GM21367 (cell line): ENCODE measurements at regions not wholly inside any gene's neighbourhood (a gene's known extent, or its start where the extent isn't known, plus 50 kb on each side); places are given as distances from the start of the nearest gene placed in this dataset.
"Not testable (repeated sequence)": the region's sequence is repeated elsewhere in the genome, so short reads cannot be mapped to it uniquely, and the experiment has no call there.

ENCODE experiments used
- ATAC-seq: cut with Tn5 transposase; IDR thresholded peaks from one replicate; pipeline ENCODE4 v1.9.1; 2021; ENCODE audit not compliant: unreplicated experiment

GRCh38 chr7:73918926-73919693, 58.2 kb downstream of the TMEM270 start:
- no peak for ATAC-seq

- no peak for ATAC-seq
Observed at GRCh38 chr7:73919694-73920375, 58.9 kb downstream of the TMEM270 start.

GRCh38 chr7:73920406-73921134, 59.6 kb downstream of the TMEM270 start:
- ATAC-seq, result no peak

- ATAC-seq, result no peak
Observed at GRCh38 chr7:73921623-73922528, 60.9 kb downstream of the TMEM270 start.

GRCh38 chr7:73928644-73929043, 67.7 kb downstream of the TMEM270 start:
- ATAC-seq, result not testable (repeated sequence)

- no peak for ATAC-seq
Observed at GRCh38 chr7:73931502-73931901, 70.5 kb downstream of the TMEM270 start.

- no peak for ATAC-seq
Observed at GRCh38 chr7:73932364-73932763, 71.4 kb downstream of the TMEM270 start.

- no peak for ATAC-seq
Observed at GRCh38 chr7:73933091-73933490, 72.1 kb downstream of the TMEM270 start.

GRCh38 chr7:73936967-73937366, 76.0 kb downstream of the TMEM270 start:
- ATAC-seq, result no peak

- not testable (repeated sequence) for ATAC-seq
Observed at GRCh38 chr7:73937650-73938049, 76.7 kb downstream of the TMEM270 start.

- no peak for ATAC-seq
Observed at GRCh38 chr7:73939528-73939927, 78.6 kb downstream of the TMEM270 start.

- ATAC-seq, result no peak
Observed at GRCh38 chr7:73940701-73941238, 79.8 kb downstream of the TMEM270 start.

- ATAC-seq, result no peak
Observed at GRCh38 chr7:73941836-73942551, 81.0 kb downstream of the TMEM270 start.

GRCh38 chr7:73945022-73945421, 83.0 kb upstream of the ELN start:
- ATAC-seq, result no peak

- no peak for ATAC-seq
Observed at GRCh38 chr7:73948287-73948686, 79.7 kb upstream of the ELN start.

GRCh38 chr7:73952266-73952665, 75.7 kb upstream of the ELN start:
- no peak for ATAC-seq

- ATAC-seq, result no peak
Observed at GRCh38 chr7:73954181-73954580, 73.8 kb upstream of the ELN start.

- ATAC-seq, result no peak
Observed at GRCh38 chr7:73954861-73955260, 73.1 kb upstream of the ELN start.

GRCh38 chr7:73960548-73960947, 67.4 kb upstream of the ELN start:
- ATAC-seq, result no peak

- not testable (repeated sequence) for ATAC-seq
Observed at GRCh38 chr7:73961991-73962390, 66.0 kb upstream of the ELN start.
